HS-27A (cell line): ENCODE measurements at regions not wholly inside any gene's neighbourhood (a gene's known extent, or its start where the extent isn't known, plus 50 kb on each side); places are given as distances from the start of the nearest gene placed in this dataset.
"Not testable (repeated sequence)": the region's sequence is repeated elsewhere in the genome, so short reads cannot be mapped to it uniquely, and the experiment has no call there.

Experiments
- DNase-seq: peaks from one replicate; pipeline ENCODE4 v3.0.0-alpha.2; 2012; ENCODE audit warnings: low read depth, missing footprints

DNA sequence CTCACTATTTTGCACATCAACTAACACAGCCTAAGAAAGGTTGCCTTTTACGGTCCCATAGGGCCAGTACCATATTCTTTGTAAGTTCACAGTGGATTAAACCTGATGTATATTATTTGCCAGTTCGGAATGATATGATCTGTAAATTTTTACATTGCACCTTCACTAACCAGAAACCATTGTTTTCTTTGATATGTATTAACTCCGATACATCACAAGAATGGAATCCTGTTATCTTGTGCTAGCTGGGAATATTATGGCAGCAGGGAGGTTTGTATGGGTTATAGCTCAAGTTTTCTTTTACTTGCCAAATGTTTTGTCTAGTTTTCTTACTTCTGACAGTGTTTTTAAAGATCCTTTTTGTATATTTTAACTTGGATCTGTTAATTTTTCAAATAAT is 51.4 kb upstream of the S1PR1 start:
- no peak for DNase-seq

DNA sequence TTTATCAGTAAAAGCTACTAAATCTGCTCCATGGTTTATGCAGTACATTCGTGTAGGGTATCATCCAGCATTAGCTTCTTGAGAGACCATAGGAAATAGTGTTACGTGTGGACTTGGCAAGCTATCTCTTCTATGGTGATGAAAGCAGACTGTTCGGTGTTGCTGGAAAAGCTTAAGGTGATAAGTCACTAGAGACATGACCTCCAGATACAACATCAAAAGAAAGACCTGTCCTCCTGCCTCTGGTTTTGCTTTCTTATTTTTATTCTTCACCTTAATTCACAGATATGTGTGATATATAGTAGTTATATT is 53.5 kb upstream of the S1PR1 start:
- DNase-seq, result no peak

DNA sequence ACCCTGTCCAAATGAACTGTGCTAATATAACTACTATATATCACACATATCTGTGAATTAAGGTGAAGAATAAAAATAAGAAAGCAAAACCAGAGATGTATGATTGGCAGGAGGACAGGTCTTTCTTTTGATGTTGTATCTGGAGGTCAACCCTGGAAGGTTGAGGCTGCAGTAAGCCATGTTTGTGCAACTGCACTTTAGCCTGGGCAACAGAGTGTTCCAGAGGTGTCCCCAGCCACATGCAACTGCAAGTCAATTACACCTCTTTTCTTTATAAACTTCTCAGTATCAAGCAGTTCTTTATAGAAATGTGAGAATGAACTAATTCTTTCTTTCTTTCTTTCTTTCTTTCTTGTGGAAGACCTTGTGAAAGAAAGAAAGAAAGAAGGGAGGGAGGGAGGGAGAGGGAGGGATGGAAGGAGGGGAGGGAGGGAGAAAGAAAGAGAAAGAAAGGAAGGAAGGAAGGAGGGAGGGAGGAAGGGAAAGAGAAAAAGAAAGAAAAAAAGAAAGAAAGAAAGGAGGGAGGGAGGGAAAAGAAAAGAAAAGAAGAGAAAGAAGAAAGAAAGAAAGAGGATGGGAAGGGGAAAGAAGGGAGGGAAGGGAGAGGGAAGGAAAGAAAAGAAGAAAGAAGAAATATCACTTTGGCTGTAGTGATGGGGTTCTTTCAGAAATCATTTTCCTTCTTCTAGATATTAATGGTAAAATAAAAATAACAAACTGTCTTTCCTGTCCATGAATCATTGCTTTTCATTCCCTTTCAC is 54.0 kb upstream of the S1PR1 start:
- DNase-seq, result no peak

DNA sequence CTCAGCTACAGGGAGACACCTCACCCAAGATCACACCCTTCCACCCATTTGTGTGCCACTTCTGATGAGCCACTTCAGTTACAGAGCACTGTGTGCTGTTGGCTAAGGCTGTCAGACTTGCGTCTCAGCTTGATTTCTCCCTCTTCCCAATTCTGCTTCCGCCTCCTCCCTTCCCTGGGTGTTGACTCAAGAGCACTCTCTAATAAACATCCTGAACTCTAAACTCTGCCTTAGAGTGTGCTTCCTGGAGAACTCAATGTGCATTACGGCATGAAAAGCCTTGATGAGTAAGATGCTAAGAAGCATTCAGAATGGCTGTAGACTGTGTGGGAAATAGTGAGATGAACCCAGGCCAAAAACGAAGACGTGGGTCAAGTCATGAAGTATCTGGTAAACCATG is 54.9 kb upstream of the S1PR1 start:
- no peak for DNase-seq

DNA sequence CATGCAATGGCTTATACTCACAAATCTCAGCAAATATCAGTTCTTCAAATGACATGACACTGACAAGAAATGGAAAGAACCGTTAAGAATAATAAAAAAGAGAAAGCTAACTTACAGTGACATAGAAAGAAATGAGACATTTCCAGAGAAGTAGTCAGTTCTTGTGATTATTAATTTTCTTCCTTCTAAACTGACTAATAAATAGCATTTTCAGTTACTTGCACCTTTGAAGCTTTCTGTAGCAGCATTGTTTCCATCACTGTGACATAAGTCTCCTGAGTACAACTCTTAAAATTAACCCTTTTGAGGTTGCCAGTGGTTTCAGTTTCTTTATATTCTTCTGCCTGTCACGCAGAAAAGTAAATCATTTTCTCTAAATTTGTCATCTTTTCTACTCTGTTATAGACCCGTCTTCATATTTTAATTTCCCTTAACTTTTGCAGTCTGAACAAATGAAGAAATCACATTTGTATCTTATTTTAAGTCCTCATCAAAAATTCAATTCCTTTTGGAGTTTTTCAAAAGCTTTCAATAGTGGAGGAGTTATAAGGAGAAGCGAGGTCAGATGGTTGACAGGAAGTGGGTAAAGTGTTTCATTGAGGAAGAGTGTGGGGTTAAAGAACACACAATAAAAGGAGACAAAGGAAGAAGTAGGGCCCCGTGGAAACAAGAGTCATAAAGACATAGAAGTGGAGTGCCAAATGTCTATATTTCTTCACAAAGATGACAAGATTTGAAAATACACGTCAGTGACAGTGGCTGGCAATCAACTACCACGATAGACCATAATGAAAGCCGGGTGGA is 57.9 kb upstream of the S1PR1 start:
- no peak for DNase-seq

DNA sequence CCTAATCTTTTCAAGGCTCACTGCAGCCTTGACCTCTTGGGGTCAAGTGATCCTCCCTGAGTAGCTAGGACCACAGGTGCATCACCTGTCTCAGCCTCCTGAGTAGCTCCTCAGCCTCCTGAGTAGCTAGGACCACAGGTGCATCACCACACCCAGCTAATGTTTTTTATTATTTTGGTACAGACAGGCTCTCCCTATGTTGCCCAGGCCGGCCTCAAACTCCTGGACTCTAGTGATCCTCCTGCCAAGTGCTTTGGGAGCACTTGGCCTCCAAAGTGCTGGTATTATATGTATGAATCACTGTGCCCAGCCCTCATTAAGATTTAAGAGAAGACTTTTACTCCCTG is 58.5 kb upstream of the S1PR1 start:
- no peak for DNase-seq

DNA sequence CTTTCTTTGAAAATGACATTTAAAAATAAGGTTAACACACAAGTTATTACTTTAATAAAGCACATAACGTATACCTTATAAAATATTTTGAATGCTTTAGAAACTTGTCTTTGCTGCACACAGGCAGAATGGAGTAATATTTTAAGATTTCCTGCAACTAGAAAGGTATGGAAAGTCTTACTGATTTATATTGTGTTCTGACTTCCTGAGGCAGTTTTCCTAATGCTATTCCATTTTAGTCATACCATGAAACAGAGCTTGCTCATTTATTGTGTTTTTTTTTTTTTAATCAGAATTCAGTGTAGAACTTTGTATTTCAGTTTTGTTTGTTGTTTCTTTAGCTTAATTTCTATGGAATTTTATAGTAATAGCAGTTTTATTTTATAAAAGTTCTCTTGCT is 60.9 kb upstream of the S1PR1 start:
- DNase-seq, result no peak

DNA sequence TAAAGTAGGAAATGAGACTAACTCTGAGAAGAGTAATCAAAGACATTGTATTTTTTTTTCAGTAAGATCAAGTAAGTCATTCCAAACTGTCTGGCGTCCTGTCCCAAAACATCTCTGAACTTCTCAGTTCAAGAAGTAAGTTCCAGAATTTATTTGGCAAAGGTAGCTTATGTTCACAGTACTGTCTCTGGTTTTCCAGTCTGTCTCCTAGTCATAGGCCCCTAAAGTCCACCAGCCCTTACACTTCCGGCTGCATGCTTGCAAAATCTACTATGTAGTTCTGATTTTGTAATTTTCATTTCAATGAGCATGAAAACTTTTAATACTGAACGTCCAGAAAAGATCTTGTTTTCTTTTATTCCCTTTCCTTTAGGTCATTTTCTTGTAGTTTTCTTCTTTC is 61.4 kb upstream of the S1PR1 start:
- no peak for DNase-seq

DNA sequence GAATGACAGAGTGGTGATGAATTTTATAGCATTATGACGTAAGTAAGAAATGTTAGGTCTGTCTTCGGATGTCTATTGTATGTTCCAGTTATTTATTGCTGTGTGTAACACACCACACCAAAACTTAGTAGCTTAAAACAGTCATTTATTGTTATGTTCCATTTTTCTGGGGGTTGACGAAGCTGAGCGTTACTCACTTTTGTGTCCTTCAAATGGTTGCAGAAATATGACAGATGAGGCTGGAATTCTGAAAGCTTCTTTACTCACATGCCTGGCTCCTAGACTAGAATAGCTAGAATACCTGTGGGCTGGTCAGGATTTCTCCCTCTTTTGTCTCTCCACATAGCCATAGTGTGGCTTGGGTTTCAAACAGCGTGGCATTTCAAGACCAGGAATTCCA is 62.1 kb upstream of the S1PR1 start:
- peak; percentile 97 for DNase-seq

DNA sequence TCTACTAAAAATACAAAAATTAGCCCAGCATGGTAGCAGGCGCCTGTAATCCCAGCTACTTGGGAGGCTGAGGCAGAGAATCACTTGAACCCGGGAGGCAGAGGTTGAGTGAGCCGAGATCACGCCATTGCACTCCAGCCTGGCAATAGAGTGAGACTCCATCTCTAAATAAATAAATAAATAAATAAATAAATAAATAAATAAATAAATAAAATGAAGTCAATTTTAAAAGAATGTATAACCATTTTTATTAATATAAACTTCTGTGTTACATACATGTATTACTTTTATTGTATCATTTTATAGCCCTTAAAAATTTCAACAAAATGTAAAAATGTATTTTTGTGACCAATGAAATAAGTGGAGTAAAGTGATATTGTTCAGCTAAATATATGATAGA is 62.5 kb upstream of the S1PR1 start:
- not testable (repeated sequence) for DNase-seq

DNA sequence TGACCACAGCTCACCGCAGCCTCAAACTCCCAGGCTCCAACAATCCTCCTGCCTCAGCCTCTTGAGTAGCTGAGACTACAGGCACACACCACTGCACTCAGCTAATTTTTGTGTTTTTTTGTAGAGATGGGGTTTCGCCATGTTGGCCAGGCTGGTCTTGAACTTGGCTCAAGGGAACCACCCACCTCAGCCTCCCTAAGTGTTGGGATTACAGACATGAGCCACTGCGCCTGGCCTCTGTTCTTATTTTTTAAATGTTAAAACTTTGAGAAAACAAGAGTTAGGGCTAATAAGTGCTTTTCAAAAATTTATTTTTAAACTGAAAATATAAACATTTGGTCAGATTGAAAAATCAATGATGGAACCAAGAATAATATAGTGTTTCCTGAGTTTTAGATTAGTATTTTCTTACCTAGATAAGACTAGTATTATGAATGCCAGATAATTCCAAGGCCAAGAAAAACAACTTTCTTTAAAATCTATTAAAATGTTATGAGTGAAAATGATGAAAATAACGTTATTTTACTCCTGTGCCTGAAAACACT is 66.2 kb upstream of the S1PR1 start:
- no peak for DNase-seq

DNA sequence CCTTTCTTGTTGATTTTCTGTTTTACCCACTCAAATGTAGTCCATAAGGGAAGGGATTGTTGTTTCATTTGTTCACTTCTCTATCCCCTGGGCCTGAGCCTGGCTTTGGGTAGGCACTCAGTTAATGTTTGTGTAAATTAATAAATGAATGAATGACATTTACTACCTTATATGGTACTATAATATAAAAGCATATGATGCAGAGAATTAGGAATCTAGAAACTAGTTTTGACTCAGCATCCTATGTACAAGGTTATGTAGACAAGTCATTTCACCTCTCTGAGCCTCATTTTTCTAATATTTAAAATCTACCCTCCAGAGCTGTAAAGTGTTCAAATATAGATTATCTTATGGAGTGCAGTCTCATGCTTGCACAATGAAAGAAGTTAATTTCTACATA is 68.9 kb upstream of the S1PR1 start:
- no peak for DNase-seq

DNA sequence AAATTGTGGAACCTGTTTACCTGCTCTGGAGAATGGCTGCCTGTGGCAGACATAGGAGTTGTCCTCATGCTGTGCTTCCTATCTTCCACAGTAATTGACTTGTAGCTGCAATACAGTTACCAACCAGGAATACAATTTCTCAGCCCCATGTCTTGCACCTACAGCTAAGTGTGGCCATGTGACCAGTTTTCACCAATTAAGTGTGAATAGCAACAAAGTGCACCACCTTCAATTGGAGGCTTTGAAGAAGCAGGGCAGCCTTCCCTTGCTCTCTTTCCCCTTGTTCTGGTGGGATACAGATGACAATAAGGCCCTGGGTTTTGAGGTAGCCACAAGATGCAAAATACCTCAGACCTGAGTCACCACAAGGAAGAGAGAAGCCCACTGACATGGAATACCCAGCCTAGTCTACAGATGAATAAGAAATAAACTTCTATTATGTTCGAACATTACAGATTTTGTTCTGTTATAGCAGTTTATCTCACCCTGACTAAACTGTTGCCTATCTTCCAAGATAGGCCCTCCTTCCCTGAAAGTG is 70.2 kb upstream of the S1PR1 start:
- no peak for DNase-seq

DNA sequence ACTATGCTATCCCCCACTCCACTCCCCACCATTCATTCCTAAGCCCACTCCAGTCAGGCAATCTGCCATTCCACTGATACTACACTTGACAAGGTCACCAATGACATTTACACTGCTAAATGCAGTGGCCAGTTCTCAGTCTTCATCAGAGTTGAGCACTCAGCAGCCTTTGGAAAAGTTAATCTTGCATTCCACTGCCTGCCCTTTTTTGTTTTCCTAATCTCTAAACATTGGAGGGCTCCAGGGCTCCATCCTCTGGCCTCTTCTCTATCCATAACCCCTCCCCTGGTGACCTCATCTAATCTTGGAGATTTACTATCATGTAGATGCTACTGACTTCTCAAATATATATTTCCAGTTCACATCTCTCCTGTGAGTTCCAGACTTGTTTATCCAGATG is 70.9 kb upstream of the S1PR1 start:
- no peak for DNase-seq

DNA sequence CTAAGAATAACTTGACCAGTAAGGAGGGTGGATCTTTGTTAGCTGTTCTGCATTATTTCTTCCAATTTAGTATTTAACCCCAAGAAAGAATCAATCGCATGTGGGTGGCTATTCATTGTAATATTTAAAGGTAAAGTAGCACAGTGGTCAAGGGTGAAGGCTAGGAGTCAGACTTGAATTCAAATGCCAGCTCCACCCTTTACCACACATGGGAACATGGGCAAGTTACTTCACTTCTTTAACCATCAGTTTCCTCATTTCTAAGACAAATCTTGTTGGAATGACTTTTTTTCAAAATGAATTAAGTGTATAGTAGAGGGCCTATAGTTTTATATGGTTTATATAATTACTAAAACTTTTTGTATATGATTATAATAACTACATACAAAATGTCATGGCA is 71.3 kb upstream of the S1PR1 start:
- DNase-seq, result no peak

DNA sequence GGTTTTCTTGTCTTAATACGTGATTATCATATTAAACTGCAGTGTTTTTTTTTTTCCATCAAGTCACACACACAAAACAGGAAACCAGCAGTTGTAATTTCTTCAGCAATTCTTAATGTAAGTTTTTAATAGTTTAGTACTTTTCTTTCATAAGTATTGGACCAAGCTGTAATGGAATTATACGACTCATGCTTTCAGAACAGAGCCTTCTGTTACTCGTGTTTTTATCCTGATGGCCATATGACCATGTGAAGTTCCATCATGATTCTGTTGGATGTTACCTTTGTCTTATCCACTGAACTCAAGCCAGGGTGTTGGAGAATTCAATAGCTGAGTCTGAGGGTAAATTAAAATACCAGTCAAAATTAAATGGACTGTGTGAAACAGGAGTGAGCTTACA is 72.0 kb upstream of the S1PR1 start:
- DNase-seq, result no peak

DNA sequence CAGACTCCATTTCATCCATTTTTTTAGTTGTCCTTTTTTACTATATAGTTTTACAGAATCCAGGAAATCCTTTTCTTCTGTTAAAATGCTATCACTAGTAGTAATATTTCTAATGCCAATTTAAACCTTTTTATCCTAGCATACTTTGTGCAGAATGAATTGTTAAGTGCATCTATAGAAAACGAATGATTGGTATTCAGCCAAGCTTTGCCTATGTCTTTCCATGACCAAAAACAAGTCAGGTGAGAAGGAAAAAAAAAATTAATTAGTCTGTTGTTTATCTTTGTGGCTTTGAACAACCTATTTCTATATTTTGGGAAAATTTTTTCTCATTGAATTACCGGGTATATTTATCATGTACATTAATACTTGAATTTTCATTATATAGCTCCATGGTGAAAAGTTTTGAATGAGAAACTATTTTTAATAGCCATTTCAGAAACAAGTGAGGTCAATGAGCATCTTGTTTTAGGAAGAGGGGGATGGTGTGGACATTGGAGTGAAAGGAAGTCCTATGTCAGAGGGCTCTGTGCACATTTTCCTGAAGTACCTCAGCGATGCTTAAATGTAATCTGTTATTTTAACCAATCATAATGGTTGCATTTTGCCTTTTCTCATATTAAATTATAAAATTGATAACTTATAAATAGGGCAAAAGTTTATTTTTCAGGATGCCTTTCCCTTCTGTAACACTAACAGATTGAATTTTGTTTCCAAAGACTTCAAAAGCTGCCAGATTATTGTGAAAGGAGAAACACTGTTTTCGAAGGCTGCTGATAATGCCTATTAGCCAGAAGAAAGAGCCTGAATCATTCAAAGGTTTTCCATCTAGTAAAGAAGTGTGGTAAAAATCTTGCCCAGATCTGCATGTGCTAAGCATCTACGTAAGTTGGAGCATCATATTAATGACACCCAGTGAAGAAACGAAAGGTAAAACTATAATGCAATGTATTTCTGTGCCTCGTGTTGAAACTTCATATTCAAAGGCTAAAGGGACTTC is 73.8 kb upstream of the S1PR1 start:
- no peak for DNase-seq

DNA sequence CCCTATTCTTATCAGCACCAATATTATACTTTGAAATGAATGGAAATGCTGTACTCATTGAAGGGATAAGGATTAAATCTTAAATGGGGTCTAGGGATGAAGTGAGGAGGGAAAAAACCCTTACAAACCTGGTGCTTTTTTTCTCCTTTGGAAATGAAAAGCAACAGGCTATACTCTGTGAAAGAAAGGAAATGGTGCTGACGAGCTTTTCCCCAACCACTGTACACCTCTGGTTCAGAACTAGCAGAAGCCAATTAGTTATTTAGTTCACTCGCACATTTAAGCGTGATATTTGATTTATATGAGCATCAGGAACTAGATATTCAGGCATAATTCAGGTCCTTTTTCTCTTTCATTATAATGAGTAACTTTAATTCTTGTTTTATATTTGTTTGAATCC is 74.5 kb upstream of the S1PR1 start:
- no peak for DNase-seq

DNA sequence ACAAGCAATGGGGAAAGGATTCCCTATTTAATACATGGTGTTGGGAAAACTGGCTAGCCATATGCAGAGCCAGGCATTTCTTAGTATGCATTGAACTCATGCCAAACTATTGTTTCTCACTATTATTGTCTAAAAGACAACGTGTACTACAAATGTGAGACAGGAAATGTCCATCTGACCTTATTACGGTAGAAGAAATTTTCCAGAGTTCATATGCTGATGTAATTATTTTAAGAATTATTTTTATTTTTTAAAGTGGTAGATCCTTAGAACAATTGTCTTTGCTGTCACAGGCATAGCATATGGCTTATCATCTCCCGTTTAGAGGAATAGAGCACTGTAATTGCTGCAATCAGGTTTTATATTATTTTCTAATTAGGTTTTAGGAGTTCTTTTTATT is 75.2 kb upstream of the S1PR1 start:
- DNase-seq, result no peak

DNA sequence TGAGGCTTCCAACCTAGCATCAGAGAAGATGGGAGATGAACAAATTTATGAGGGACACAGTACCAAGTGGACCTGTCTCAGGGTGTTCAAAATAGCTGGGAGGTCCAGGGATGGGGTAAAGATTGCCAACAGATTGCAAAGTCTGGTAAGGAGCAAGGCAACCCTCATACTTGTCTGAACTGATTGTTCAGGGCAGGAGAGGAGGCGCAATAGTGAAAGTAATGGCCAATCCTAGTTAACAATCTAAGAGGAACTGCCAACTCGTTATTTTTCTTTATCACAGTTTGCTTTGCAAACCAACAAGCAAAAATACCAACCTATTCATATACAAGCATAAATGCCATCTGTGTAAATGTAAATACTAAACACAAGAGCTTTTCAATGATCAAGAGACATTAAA is 78.4 kb upstream of the S1PR1 start:
- DNase-seq, result no peak

DNA sequence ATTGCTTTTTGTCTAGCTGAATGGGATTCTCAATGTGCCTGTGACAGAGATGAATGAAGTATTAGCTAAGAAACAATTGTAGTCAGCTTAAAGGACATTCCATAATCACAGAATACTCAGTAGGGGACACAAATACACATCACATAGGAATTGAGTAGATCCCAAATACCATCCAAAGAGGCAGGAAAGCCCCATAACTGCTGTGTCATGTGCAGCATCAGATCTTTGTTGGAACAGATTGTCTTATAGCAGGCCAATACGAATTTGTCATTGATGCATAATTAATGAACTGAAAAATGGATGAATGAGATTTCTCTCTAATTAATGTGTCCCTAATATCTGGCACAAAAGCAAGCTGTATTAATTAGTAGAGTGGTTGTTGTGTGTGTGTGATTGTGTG is 82.3 kb upstream of the S1PR1 start:
- DNase-seq, result no peak

DNA sequence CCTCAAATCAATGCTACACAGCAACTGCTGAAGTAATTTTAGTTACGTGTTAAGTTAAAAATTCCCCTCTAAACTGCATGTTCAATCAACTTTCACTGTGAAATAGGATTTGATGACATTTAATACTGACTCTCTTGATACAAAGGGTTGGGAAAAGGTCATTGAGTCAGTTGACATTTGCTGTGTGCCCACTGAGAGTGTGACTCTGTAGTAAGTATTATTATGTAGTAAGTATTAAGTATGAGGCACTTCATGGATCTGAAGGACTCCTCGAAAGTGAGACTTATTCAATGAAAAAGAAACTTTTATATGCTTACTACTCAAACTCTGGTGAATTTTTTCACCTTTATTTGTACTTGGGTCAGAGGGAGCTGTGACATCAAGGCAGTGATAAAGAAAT is 83.1 kb upstream of the S1PR1 start:
- no peak for DNase-seq
